OCI-LY1 (cell line): ENCODE measurements at regions not wholly inside any gene's neighbourhood (a gene's known extent, or its start where the extent isn't known, plus 50 kb on each side); places are given as distances from the start of the nearest gene placed in this dataset.

ENCODE experiments used
- H2AFZ ChIP-seq: fragments of 200-600 bp; sonication (generic), shearing (Covaris generic); 2 replicates; pipeline ENCODE4 v1.6.0; 2014; ENCODE audit warnings: antibody characterized with exemption, mild to moderate bottlenecking, low read length
- H3F3A ChIP-seq: fragments of 200-600 bp; sonication (generic), shearing (Covaris generic); 2 replicates; pipeline ENCODE4 v1.6.0; 2014; ENCODE audit warnings: mild to moderate bottlenecking, antibody characterized with exemption, low read length, moderate library complexity; ENCODE audit not compliant: insufficient read depth
- H3K27ac ChIP-seq: fragments of 200-600 bp; sonication (generic); 2 replicates; pipeline ENCODE4 v1.5.1; 2014; ENCODE audit warnings: low read length, mixed run types, mild to moderate bottlenecking, low read depth; ENCODE audit not compliant: poor library complexity, severe bottlenecking
- H3K27me3 ChIP-seq: fragments of 200-600 bp; sonication (generic); 2 replicates; pipeline ENCODE4 v1.6.0; 2014; ENCODE audit warnings: antibody characterized with exemption, mild to moderate bottlenecking, low read length, moderate library complexity; ENCODE audit not compliant: insufficient read depth
- H3K36me3 ChIP-seq: fragments of 200-600 bp; sonication (generic); 2 replicates; pipeline ENCODE4 v1.6.1; 2014; ENCODE audit warnings: mild to moderate bottlenecking, antibody characterized with exemption, low read length, moderate library complexity, mixed read lengths; ENCODE audit not compliant: insufficient read depth
- H3K4me1 ChIP-seq: fragments of 200-600 bp; sonication (generic); 2 replicates; pipeline ENCODE4 v1.5.1; 2014; ENCODE audit warnings: mild to moderate bottlenecking, low read length, moderate library complexity; ENCODE audit not compliant: insufficient read depth, severe bottlenecking
- H3K4me2 ChIP-seq: fragments of 200-600 bp; sonication (generic), shearing (Covaris generic); 2 replicates; pipeline ENCODE4 v1.6.1; 2014; ENCODE audit warnings: low read length
- H3K4me3 ChIP-seq: fragments of 200-600 bp; sonication (generic); 2 replicates; pipeline ENCODE4 v1.5.1; 2014; ENCODE audit warnings: low read length, low read depth, mild to moderate bottlenecking, mixed read lengths; ENCODE audit not compliant: poor library complexity, severe bottlenecking
- H3K79me2 ChIP-seq: fragments of 200-600 bp; shearing (Covaris generic); 2 replicates; pipeline ENCODE4 v1.6.1; 2016; ENCODE audit warnings: mixed run types, low read length, mixed read lengths; ENCODE audit not compliant: insufficient read depth
- H3K9ac ChIP-seq: fragments of 200-600 bp; sonication (generic), shearing (Covaris generic); 2 replicates; pipeline ENCODE4 v1.6.1; 2014; ENCODE audit warnings: mild to moderate bottlenecking, low read length, mixed read lengths
- H3K9me2 ChIP-seq: fragments of 200-600 bp; sonication (generic), shearing (Covaris generic); 2 replicates; pipeline ENCODE4 v1.6.1; 2014; ENCODE audit warnings: low read depth, mild to moderate bottlenecking, low read length, mixed read lengths
- H3K9me3 ChIP-seq: fragments of 200-600 bp; shearing (Covaris generic); 2 replicates; pipeline ENCODE4 v1.6.1; 2014; ENCODE audit warnings: low read length, mixed read lengths
- H4K20me1 ChIP-seq: fragments of 200-600 bp; sonication (generic), shearing (Covaris generic); 2 replicates; pipeline ENCODE4 v1.6.0; 2016; ENCODE audit warnings: mild to moderate bottlenecking, low read length; ENCODE audit not compliant: insufficient read depth
- CTCF ChIP-seq: fragments of 200-600 bp; sonication (generic), shearing (Covaris generic); IDR thresholded peaks from 2 replicates; pipeline ENCODE4 v1.5.1; 2017; ENCODE audit warnings: mild to moderate bottlenecking, antibody characterized with exemption, low read length, moderate library complexity, mixed read lengths
- EZH2 ChIP-seq: fragments of 200-600 bp; sonication (generic), shearing (Covaris generic); IDR thresholded peaks from 2 replicates; pipeline ENCODE4 v1.8.0; 2017; ENCODE audit warnings: borderline replicate concordance, mixed run types, mild to moderate bottlenecking, antibody characterized with exemption, low read length, moderate library complexity, mixed read lengths

- Histone ChIP-seq H3K36me3 (no peaks in the 10 kb centered on the region), H3K79me2 (no peaks in the 10 kb centered on the region), H3K4me1 (no peaks in the 10 kb centered on the region), H4K20me1 (no peaks in the 10 kb centered on the region), H3F3A (no peaks in the 10 kb centered on the region), H2AFZ (no peak overlapping the region), H3K4me3 (no peak overlapping the region), H3K9ac (no peak overlapping the region), H3K4me2 (no peak overlapping the region), H3K27me3 (no peaks in the 10 kb centered on the region), H3K9me2 (no peaks in the 10 kb centered on the region), H3K27ac (no peak overlapping the region), H3K9me3 (no peaks in the 10 kb centered on the region)
- no peak for TF ChIP-seq EZH2
- TF ChIP-seq CTCF = no peak
Observed at GRCh38 chr9:107176436-107177151, 106.5 kb upstream of the RAD23B start.

GRCh38 chr9:107177243-107177839, 105.7 kb upstream of the RAD23B start:
- H3K27ac ChIP-seq = no peak overlapping the region
- no peaks in the 10 kb centered on the region for H3F3A ChIP-seq
- H3K9ac ChIP-seq = no peak overlapping the region
- H3K27me3 ChIP-seq = no peaks in the 10 kb centered on the region
- no peaks in the 10 kb centered on the region for H3K9me2 ChIP-seq
- no peaks in the 10 kb centered on the region for H3K36me3 ChIP-seq
- TF ChIP-seq EZH2 (no peak), CTCF (no peak)
- no peak overlapping the region for H3K4me3 ChIP-seq
- no peaks in the 10 kb centered on the region for H4K20me1 ChIP-seq
- no peaks in the 10 kb centered on the region for H3K4me1 ChIP-seq
- H3K4me2 ChIP-seq = no peak overlapping the region
- H2AFZ ChIP-seq = no peak overlapping the region
- H3K9me3 ChIP-seq = no peaks in the 10 kb centered on the region
- H3K79me2 ChIP-seq = no peaks in the 10 kb centered on the region

GRCh38 chr9:107177857-107178256, 105.2 kb upstream of the RAD23B start:
- Histone ChIP-seq H2AFZ (no peak overlapping the region), H3K27ac (no peak overlapping the region)
- TF ChIP-seq CTCF (no peak), EZH2 (no peak)

More at GRCh38 chr9:107177857-107178256, 105.2 kb upstream of the RAD23B start:
- Histone ChIP-seq H3K4me3 (no peak overlapping the region), H3K4me2 (no peak overlapping the region), H3K27me3 (no peaks in the 10 kb centered on the region), H3K9ac (no peak overlapping the region), H3K9me2 (no peaks in the 10 kb centered on the region), H3K36me3 (no peaks in the 10 kb centered on the region), H3K79me2 (no peaks in the 10 kb centered on the region), H3K4me1 (no peaks in the 10 kb centered on the region), H3K9me3 (no peaks in the 10 kb centered on the region), H3F3A (no peaks in the 10 kb centered on the region), H4K20me1 (no peaks in the 10 kb centered on the region)
